Endothelial cell of umbilical vein (primary cell): ENCODE measurements at regions not wholly inside any gene's neighbourhood (a gene's known extent, or its start where the extent isn't known, plus 50 kb on each side); places are given as distances from the start of the nearest gene placed in this dataset.
A peak's percentile ranks its signal among the peaks of the same experiment; 100 is the strongest.

Source experiments
- BruUV-seq: library from RNA; stranded (reverse); fragments of 400-500 nt; replicated peaks from 2 replicates; lab custom pipeline; 2021; lab: Mats Ljungman, UMichigan
- CTCF ChIA-PET: fragments of 300-600, 350-600 bp; sonication (Branson Sonifier 250); formaldehyde crosslinking; loops from one replicate; lab custom pipeline; 2021; ENCODE audit warnings: antibody characterized with exemption, inconsistent platforms; lab: Charles Lee
- POLR2A ChIA-PET: fragments of 300-600, 350-600 bp; sonication (Branson Sonifier 250); formaldehyde crosslinking; loops from one replicate; lab custom pipeline; 2021; ENCODE audit warnings: antibody characterized with exemption, inconsistent platforms; lab: Charles Lee
- DNase-seq: peaks from one replicate; pipeline ENCODE4 v3.0.0-alpha.2; 2011; ENCODE audit warnings: low read depth, low spot score
- FAIRE-seq: peaks from 2 replicates; lab custom pipeline; 2011; peaks lifted over from hg19 to GRCh38; lab: Jason Lieb, UNC
- H2AFZ ChIP-seq: 2 replicates; pipeline ENCODE4 v1.6.0; 2012; ENCODE audit warnings: low read depth, low read length, control low read depth, inconsistent platforms
- H3K27ac ChIP-seq: 2 replicates; pipeline ENCODE4 v1.5.1; 2011; ENCODE audit warnings: low read depth, mild to moderate bottlenecking, control low read depth, low read length, moderate library complexity; ENCODE audit not compliant: insufficient read depth
- H3K27me3 ChIP-seq, 2 experiments: 2 replicates each; pipeline versions ENCODE4 v1.6.0 to v1.6.1; 2011; ENCODE audit warnings: low read length in 2 of 2, mixed read lengths in 1 of 2; ENCODE audit not compliant: control insufficient read depth in 2 of 2, insufficient read depth in 2 of 2
- H3K36me3 ChIP-seq, 2 experiments: 2 replicates in 1 of 2; 3 replicates in 1 of 2; pipeline ENCODE4 v1.5.1; 2011; ENCODE audit warnings: low read length in 2 of 2, mild to moderate bottlenecking in 1 of 2, moderate library complexity in 1 of 2; ENCODE audit not compliant: control insufficient read depth in 2 of 2, insufficient read depth in 2 of 2; ENCODE audit errors: extremely low read depth in 1 of 2
- H3K4me1 ChIP-seq: 3 replicates; pipeline ENCODE4 v1.5.1; 2011; ENCODE audit warnings: mild to moderate bottlenecking, low read length; ENCODE audit not compliant: control insufficient read depth, insufficient read depth; ENCODE audit errors: extremely low read depth
- H3K4me2 ChIP-seq: 2 replicates; pipeline ENCODE4 v1.6.1; 2011; ENCODE audit warnings: low read length, control low read depth, mixed read lengths; ENCODE audit not compliant: insufficient read depth
- H3K4me3 ChIP-seq, 3 experiments: fragments of 200-600 bp in 1 of 3; sonication (generic), shearing (Covaris generic) in 1 of 3; replicated peaks in 1 of 3; 2 replicates each; pipeline ENCODE4 v1.5.1; 2011 to 2016; ENCODE audit warnings: control low read depth in 3 of 3, low read length in 3 of 3, mild to moderate bottlenecking in 2 of 3, inconsistent platforms in 1 of 3, low read depth in 1 of 3, moderate library complexity in 1 of 3; ENCODE audit not compliant: insufficient read depth in 1 of 3
- H3K79me2 ChIP-seq: 2 replicates; pipeline ENCODE4 v1.6.0; 2012; ENCODE audit warnings: low read length, inconsistent platforms; ENCODE audit not compliant: control insufficient read depth, insufficient read depth
- H3K9ac ChIP-seq: replicated peaks from 2 replicates; pipeline ENCODE3; 2011; ENCODE audit warnings: low read length, control low read depth; ENCODE audit not compliant: insufficient read depth; ENCODE audit errors: extremely low read depth
- H3K9me1 ChIP-seq: replicated peaks from 3 replicates; pipeline ENCODE4 v1.6.0; 2011; ENCODE audit warnings: mild to moderate bottlenecking, low read length; ENCODE audit not compliant: control insufficient read depth, insufficient read depth; ENCODE audit errors: extremely low read depth
- H3K9me3 ChIP-seq: replicated peaks from 2 replicates; pipeline ENCODE4 v1.5.1; 2012; ENCODE audit warnings: low read length, inconsistent platforms; ENCODE audit not compliant: control insufficient read depth, insufficient read depth
- H4K20me1 ChIP-seq: replicated peaks from 2 replicates; pipeline ENCODE3; 2011; ENCODE audit warnings: mild to moderate bottlenecking, low read length; ENCODE audit not compliant: control insufficient read depth, insufficient read depth; ENCODE audit errors: extremely low read depth
- EZH2 ChIP-seq: IDR thresholded peaks from 2 replicates; pipeline ENCODE4 v1.6.1; 2012; ENCODE audit warnings: borderline replicate concordance, low read depth, mild to moderate bottlenecking, moderate library complexity, low read length, inconsistent platforms; ENCODE audit not compliant: severe bottlenecking
- FOS ChIP-seq: IDR thresholded peaks from 2 replicates; pipeline ENCODE4 v1.6.1; 2011; ENCODE audit warnings: mild to moderate bottlenecking, low read length, moderate library complexity, borderline replicate concordance; ENCODE audit not compliant: insufficient read depth
- GATA2 ChIP-seq: IDR thresholded peaks from 2 replicates; pipeline ENCODE4 v1.7.0; 2011; ENCODE audit warnings: low read depth, mild to moderate bottlenecking, moderate library complexity, mixed read lengths, low read length; ENCODE audit not compliant: insufficient read length, insufficient read depth
- JUN ChIP-seq: IDR thresholded peaks from 2 replicates; pipeline ENCODE4 v1.6.1; 2011; ENCODE audit warnings: borderline replicate concordance, low read depth; ENCODE audit not compliant: insufficient read length, insufficient read depth
- MYC ChIP-seq: IDR thresholded peaks from one replicate; pipeline ENCODE4 v1.6.1; 2011; ENCODE audit warnings: mild to moderate bottlenecking, low read depth, low read length
- POLR2A ChIP-seq: IDR thresholded peaks from 2 replicates; pipeline ENCODE4 v1.6.1; 2012; ENCODE audit warnings: low read depth, mild to moderate bottlenecking, control low read depth, low read length
- POLR2AphosphoS5 ChIP-seq: IDR thresholded peaks from 2 replicates; pipeline ENCODE4 v1.6.1; 2012; ENCODE audit warnings: low read depth, mild to moderate bottlenecking, control low read depth, low read length, moderate library complexity; ENCODE audit not compliant: insufficient read depth
- dilution Hi-C: fragments of 300-500 bp; cut with MboI; formaldehyde crosslinking; loops from one replicate; pipeline ENCODE4 v1.15.0; 2019; ENCODE audit warnings: low sequenced_read_pairs; ENCODE audit not compliant: extremely low pct_ligation_motif_present
- intact Hi-C: fragments of 100-400 bp; cut with micrococcal nuclease; formaldehyde crosslinking; loops from one replicate; pipeline ENCODE4 v1.10.0; 2022
- TF ChIP-seq, protein P1 (sequence below): IDR thresholded peaks from 2 replicates; pipeline ENCODE4 v1.6.1; 2011; ENCODE audit not compliant: insufficient read depth, insufficient read length
- TF ChIP-seq, protein P2 (sequence below), 2 donors: IDR thresholded peaks; 1 replicate in 1 of 2; 2 replicates in 1 of 2; pipeline ENCODE4 v1.5.1; 2011; ENCODE audit warnings: low read length in 2 of 2, mild to moderate bottlenecking in 2 of 2, moderate library complexity in 2 of 2, control low read depth in 1 of 2, inconsistent platforms in 1 of 2, low read depth in 1 of 2; ENCODE audit not compliant: insufficient read depth in 1 of 2; ENCODE audit errors: extremely low read depth in 1 of 2

DNA sequence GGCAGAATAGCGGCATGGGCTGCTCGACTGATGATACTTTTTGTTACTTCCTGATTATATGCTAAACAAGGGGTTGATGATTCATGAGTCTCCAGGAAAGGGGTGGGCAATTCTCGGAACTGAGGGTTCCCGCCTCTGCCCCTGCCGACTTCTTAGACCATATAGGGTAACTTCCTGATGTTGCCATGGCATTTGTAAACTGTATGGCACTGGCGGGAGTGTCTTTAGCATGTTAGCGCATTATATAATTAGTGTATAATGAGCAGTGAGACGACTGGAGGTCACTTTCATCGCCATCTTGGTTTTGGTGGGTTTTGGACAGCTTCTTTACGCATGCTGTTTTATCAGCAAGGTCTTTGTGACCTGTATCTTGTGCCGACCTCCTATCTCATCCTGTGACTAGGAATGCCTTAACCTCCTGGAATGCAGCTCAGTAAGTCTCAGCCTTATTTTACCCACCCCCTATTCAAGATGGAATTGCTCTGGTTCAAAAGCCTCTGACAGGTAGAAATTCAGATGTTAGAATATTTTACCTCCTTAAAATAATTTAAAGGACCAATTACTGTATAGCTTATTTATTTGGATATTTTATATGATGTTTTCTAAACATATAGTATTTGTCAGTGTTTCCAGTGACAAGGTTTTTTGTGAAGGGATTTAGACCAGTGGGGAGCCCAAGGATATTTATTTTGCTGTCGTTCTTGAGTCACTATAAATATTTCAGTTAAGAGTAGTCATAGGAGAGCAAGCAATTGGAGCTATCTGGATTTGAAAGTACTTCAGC, 90.1 kb upstream of the PIK3CG start:
- TSS peak; percentile 75 for BruUV-seq
- dilution Hi-C loops, result no loop called here
- CTCF ChIA-PET, result interaction anchor here (0.7 to 1.6 kb wide), 9 partner anchors 11 to 598 kb away, joined by 3 to 9 read pairs (median 4); partner anchors contain the start of gene NAMPT

GRCh38 chr7:106775552-106775936, 89.5 kb upstream of the PIK3CG start:
- H3K36me3 ChIP-seq, result no peaks in the 10 kb centered on the region
- DNase-seq, result peak; percentile 87
- peaks cover 41% of the 10 kb centered on the region for H3K4me1 ChIP-seq
- FAIRE-seq, result peak; percentile 90
- H3K4me2 ChIP-seq, result peak overlapping the region; percentile 54
- H3K4me3 ChIP-seq, result peak overlapping the region in 1 of 3 experiments; percentile 53
- peak overlapping the region; percentile 17 for H2AFZ ChIP-seq
- intact Hi-C loops, result loop anchor here (1.0 to 5.0 kb wide), 7 partner anchors 57 to 559 kb away; partner anchors contain the start of genes CCDC71L, HBP1 and PIK3CG
- no peaks in the 10 kb centered on the region for H3K9me3 ChIP-seq
- CTCF ChIA-PET, result interaction anchor here (0.8 to 1.6 kb wide), 7 partner anchors 10 to 599 kb away, joined by 3 to 9 read pairs (median 4); partner anchors contain the start of gene NAMPT
- dilution Hi-C loops, result no loop called here
- POLR2A ChIA-PET, result interaction anchor here (0.6 to 2.0 kb wide), 6 partner anchors 57 to 1098 kb away, joined by 3 to 7 read pairs (median 4); partner anchors contain the start of gene HBP1
- peak overlapping the region; percentile 79 for H3K9ac ChIP-seq
- peaks cover 2% of the 10 kb centered on the region for H3K79me2 ChIP-seq
- H3K27ac ChIP-seq, result peak overlapping the region; percentile 83
- no peaks in the 10 kb centered on the region for H4K20me1 ChIP-seq
- no peaks in the 10 kb centered on the region for H3K27me3 ChIP-seq
- BruUV-seq, result no TSS peak
- H3K9me1 ChIP-seq, result no peaks in the 10 kb centered on the region
- TF ChIP-seq EZH2 (no peak), GATA2 (peak; percentile 24), POLR2A (no peak), FOS (peak; percentile 99), POLR2AphosphoS5 (peak; percentile 81), MYC (peak; percentile 52), JUN (peak; percentile 91)
- TF ChIP-seq, protein P1, sequence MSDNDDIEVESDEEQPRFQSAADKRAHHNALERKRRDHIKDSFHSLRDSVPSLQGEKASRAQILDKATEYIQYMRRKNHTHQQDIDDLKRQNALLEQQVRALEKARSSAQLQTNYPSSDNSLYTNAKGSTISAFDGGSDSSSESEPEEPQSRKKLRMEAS, result no peak
- TF ChIP-seq, protein P2, sequence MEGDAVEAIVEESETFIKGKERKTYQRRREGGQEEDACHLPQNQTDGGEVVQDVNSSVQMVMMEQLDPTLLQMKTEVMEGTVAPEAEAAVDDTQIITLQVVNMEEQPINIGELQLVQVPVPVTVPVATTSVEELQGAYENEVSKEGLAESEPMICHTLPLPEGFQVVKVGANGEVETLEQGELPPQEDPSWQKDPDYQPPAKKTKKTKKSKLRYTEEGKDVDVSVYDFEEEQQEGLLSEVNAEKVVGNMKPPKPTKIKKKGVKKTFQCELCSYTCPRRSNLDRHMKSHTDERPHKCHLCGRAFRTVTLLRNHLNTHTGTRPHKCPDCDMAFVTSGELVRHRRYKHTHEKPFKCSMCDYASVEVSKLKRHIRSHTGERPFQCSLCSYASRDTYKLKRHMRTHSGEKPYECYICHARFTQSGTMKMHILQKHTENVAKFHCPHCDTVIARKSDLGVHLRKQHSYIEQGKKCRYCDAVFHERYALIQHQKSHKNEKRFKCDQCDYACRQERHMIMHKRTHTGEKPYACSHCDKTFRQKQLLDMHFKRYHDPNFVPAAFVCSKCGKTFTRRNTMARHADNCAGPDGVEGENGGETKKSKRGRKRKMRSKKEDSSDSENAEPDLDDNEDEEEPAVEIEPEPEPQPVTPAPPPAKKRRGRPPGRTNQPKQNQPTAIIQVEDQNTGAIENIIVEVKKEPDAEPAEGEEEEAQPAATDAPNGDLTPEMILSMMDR (IDR thresholded peaks at IDR 0.05; ENCODE audit: extremely low read depth in 1 of 2, insufficient read depth in 1 of 2, low read depth in 1 of 2, low read length in 2 of 2), result no peak

More for the DNA sequence above, 90.1 kb upstream of the PIK3CG start:
- Histone ChIP-seq H3K4me2 (peak overlapping the region; percentile 54), H4K20me1 (no peaks in the 10 kb centered on the region), H3K4me3 (peak overlapping the region in 1 of 3 experiments; percentile 53), H3K27me3 (no peaks in the 10 kb centered on the region), H3K9me1 (no peaks in the 10 kb centered on the region), H3K36me3 (no peaks in the 10 kb centered on the region), H3K79me2 (peaks cover 2% of the 10 kb centered on the region), H2AFZ (peak overlapping the region; percentile 8), H3K27ac (peak overlapping the region; percentile 83), H3K9ac (peak overlapping the region; percentile 79), H3K9me3 (no peaks in the 10 kb centered on the region), H3K4me1 (peaks cover 45% of the 10 kb centered on the region)
- POLR2A ChIA-PET, result interaction anchor here (0.6 to 2.0 kb wide), 6 partner anchors 57 to 1097 kb away, joined by 3 to 7 read pairs (median 4); partner anchors contain the start of gene HBP1
- FAIRE-seq (peak; percentile 80), DNase-seq (peak; percentile 65)
- no peak for TF ChIP-seq FOS
- peak; percentile 37 for TF ChIP-seq POLR2AphosphoS5
- peak; percentile 51 for TF ChIP-seq JUN
- peak; percentile 81 for TF ChIP-seq POLR2A
- intact Hi-C loops, result loop anchor here (1.0 to 5.0 kb wide), 9 partner anchors 38 to 558 kb away; partner anchors contain the start of genes CCDC71L, HBP1 and PIK3CG
